Heart right ventricle (tissue), 16 donors: ENCODE measurements at regions not wholly inside any gene's neighbourhood (a gene's known extent, or its start where the extent isn't known, plus 50 kb on each side); places are given as distances from the start of the nearest gene placed in this dataset.
"Not testable (repeated sequence)": the region's sequence is repeated elsewhere in the genome, so short reads cannot be mapped to it uniquely, and the experiment has no call there.

ENCODE experiments used
- ATAC-seq, 8 donors: fragments of 200-7000 bp; cut with Tn5 transposase; one replicate each; pipeline ENCODE4 v1.9.1; 2020; ENCODE audit warnings: mild to moderate bottlenecking in 8 of 8, moderate library complexity in 8 of 8, moderate number of reproducible peaks in 1 of 8
- DNase-seq, 2 donors: peaks; one replicate each; pipeline ENCODE4 v3.0.0-alpha.2; 2020
- H3K27ac ChIP-seq, 10 donors: fragments of 200-600 bp; sonication (generic) in 2 of 10; one replicate each; pipeline versions ENCODE4 v1.5.0 to v1.8.0; 2020 to 2022; ENCODE audit warnings: mild to moderate bottlenecking in 3 of 10
- H3K27me3 ChIP-seq, 7 donors: fragments of 200-600 bp; one replicate each; pipeline ENCODE4 v1.8.0; 2021 to 2022; ENCODE audit warnings: mild to moderate bottlenecking in 2 of 7
- H3K36me3 ChIP-seq, 9 donors: fragments of 200-600 bp; sonication (generic) in 1 of 9; one replicate each; pipeline versions ENCODE4 v1.5.0 to v1.8.0; 2020 to 2022; ENCODE audit warnings: mild to moderate bottlenecking in 2 of 9
- H3K4me1 ChIP-seq, 9 donors: fragments of 200-600 bp; sonication (generic) in 1 of 9; one replicate each; pipeline versions ENCODE4 v1.5.0 to v1.8.0; 2020 to 2022; ENCODE audit warnings: mild to moderate bottlenecking in 4 of 9
- H3K4me3 ChIP-seq, 10 donors: fragments of 200-600 bp; sonication (generic) in 2 of 10; one replicate each; pipeline versions ENCODE4 v1.5.0 to v1.8.0; 2020 to 2022; ENCODE audit warnings: mild to moderate bottlenecking in 7 of 10, moderate library complexity in 2 of 10
- H3K9me3 ChIP-seq, 11 donors: fragments of 200-600 bp in 10 of 11; sonication (generic) in 2 of 11; one replicate each; pipeline versions ENCODE4 v1.5.0 to v1.8.0; 2013 to 2022; ENCODE audit warnings: mild to moderate bottlenecking in 2 of 11, control low read depth in 1 of 11, moderate library complexity in 1 of 11
- WGBS, 2 donors: extraction: QIAGEN DNeasy Blood & Tissue Kit; methylation state at CpG; one replicate each; pipeline ENCODE4 v1.1.7; 2013; ENCODE audit warnings: inconsistent platforms in 1 of 2; 5-methylcytosine and 5-hydroxymethylcytosine counted together
- intact Hi-C, 10 donors: fragments of 100-400 bp; cut with DNase I; formaldehyde crosslinking; loops; one replicate each; pipeline versions ENCODE4 v1.11.1 to v1.14.2; 2022
- TF ChIP-seq, protein P1 (sequence below), 9 donors: fragments of 200-600 bp; sonication (generic) in 2 of 9; IDR thresholded peaks; one replicate each; pipeline versions ENCODE4 v1.5.0 to v1.8.0; 2021 to 2022; ENCODE audit warnings: antibody characterized with exemption in 9 of 9, mild to moderate bottlenecking in 5 of 9, moderate library complexity in 1 of 9
- donor health status: Arrhythmogenic right ventricular cardiomyopathy.
- donor health status: ischemic (EF 13 %, LVEDD 7.1; RV severe dilation, severe dysfunction).
- donor health status: healthy with polysubstance abuse.
- donor health status: DM: no; HTN: yes; CAD: no.
- donor health status: DM: no; HTN: no; CAD: no.
- donor health status: ischemic (EF 25% LVEDD 6.9; RV normal size, moderate dysfunction).
- donor health status: ischemic (EF 25% LVEDD 5.7; RV mildly dilated, moderate dysfunction).
- donor health status: healthy.
- donor health status: DM: yes; HTN: yes; CAD: no.
- donor health status: Ischemic cardiomyopathy.
- donor health status: ischemic (EF 35%, LVEDD 5.7; RV mildly dilated, moderate dysfunction).
- donor health status: nonischemic (EF 11% LVEDD 7.7; RV severe dilation, severe dysfunction).
- donor health status: DM: yes; HTN: yes; CAD: no.
- donor health status: PGD.
- donor health status: ischemic (EF 29% LVEDD 5.4; RV normal size, mild dysfunction).
- donor health status: nonischemic (EF 23%, LVEDD 6.1; RV moderate dilation, normal function).

- intact Hi-C loops = loop anchor here in 1 of 10 donors (10.0 kb wide), 1 partner anchor 59 kb away; no protein-coding TSS in a partner anchor
- H3K4me1 ChIP-seq = peaks cover 0 to 3% (median 0%) of the 10 kb centered on the region in 9 donors
- TF ChIP-seq, protein P1, sequence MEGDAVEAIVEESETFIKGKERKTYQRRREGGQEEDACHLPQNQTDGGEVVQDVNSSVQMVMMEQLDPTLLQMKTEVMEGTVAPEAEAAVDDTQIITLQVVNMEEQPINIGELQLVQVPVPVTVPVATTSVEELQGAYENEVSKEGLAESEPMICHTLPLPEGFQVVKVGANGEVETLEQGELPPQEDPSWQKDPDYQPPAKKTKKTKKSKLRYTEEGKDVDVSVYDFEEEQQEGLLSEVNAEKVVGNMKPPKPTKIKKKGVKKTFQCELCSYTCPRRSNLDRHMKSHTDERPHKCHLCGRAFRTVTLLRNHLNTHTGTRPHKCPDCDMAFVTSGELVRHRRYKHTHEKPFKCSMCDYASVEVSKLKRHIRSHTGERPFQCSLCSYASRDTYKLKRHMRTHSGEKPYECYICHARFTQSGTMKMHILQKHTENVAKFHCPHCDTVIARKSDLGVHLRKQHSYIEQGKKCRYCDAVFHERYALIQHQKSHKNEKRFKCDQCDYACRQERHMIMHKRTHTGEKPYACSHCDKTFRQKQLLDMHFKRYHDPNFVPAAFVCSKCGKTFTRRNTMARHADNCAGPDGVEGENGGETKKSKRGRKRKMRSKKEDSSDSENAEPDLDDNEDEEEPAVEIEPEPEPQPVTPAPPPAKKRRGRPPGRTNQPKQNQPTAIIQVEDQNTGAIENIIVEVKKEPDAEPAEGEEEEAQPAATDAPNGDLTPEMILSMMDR (IDR thresholded peaks at IDR 0.05) = no peak
These were observed 146.4 kb upstream of the IVNS1ABP start for GRCh38 chr1:185463433-185463832.

DNA sequence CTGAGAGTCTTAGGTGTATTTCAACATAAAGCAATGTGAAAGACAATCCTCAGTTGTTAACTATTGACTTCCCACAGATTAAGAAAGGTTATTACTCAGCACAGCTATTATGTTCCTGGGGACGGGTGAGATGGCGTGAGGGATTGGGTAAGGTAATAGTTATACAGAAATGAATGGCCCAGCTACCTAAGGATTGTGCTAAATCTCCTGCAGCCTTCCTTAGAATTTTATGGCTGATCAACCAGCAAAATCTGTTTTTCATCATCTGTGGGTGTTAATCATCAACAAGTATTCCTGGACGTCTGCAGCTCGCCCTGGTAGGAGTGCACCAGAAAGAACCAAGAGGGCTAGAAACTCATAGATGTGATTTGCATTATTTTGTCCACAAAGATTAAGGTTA, 146.0 kb upstream of the IVNS1ABP start:
- no peaks in the 10 kb centered on the region for H3K36me3 ChIP-seq
- H3K27ac ChIP-seq = no peak overlapping the region
- no peak for ATAC-seq
- peaks cover 0 to 3% (median 0%) of the 10 kb centered on the region in 9 donors for H3K4me1 ChIP-seq
- 83 to 85% methylated on average over 4 of the region's 4 CpGs for WGBS, 2 donors
- DNase-seq = no peak
- no peak overlapping the region for H3K4me3 ChIP-seq
- intact Hi-C loops = loop anchor here in 1 of 10 donors (10.0 kb wide), 1 partner anchor 58 kb away; no protein-coding TSS in a partner anchor
- H3K27me3 ChIP-seq = no peaks in the 10 kb centered on the region
- TF ChIP-seq, protein P1 (IDR thresholded peaks at IDR 0.05) = no peak
- peaks cover 0 to 5% (median 0%) of the 10 kb centered on the region in 11 donors for H3K9me3 ChIP-seq

More at GRCh38 chr1:185463433-185463832, 146.4 kb upstream of the IVNS1ABP start:
- 73 to 88% methylated on average over 3 of the region's 3 CpGs for WGBS, 2 donors
- Histone ChIP-seq H3K27me3 (no peaks in the 10 kb centered on the region), H3K4me3 (no peak overlapping the region), H3K27ac (no peak overlapping the region), H3K9me3 (peaks cover 0 to 5% (median 0%) of the 10 kb centered on the region in 11 donors), H3K36me3 (no peaks in the 10 kb centered on the region)
- ATAC-seq (no peak), DNase-seq (no peak)

GRCh38 chr1:185460723-185461122, 143.7 kb upstream of the IVNS1ABP start:
- not testable (repeated sequence) for ATAC-seq, H3K27me3 ChIP-seq, H3K36me3 ChIP-seq, H3K4me3 ChIP-seq, H3K27ac ChIP-seq, DNase-seq, H3K9me3 ChIP-seq, H3K4me1 ChIP-seq
- intact Hi-C loops = loop anchor here in 1 of 10 donors (10.0 kb wide), 1 partner anchor 56 kb away; no protein-coding TSS in a partner anchor
- 97 to 100% methylated on average over 4 of the region's 4 CpGs for WGBS, 2 donors

DNA sequence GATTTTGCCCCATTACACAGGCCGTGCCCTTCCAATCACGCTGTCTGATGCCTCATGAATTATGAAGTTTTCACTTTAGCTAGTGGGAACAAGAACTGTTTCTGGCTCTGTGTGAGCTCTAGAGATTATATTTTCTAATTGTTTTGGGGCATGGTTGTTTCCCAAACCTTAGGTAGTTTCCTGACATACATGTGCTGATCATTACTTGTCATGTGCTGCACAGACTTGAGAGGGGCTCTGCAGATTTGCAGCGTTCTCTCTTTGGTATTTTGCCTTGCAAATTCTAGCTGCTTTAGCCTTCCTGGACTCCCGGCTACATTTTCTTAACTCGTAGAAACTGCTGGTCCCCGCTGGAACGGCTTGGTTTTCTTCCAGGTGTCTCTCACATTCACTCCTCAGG, 142.1 kb upstream of the IVNS1ABP start:
- TF ChIP-seq, protein P1 (IDR thresholded peaks at IDR 0.05) = no peak
- no peak for DNase-seq
- H3K27ac ChIP-seq = no peak overlapping the region
- no peaks in the 10 kb centered on the region for H3K4me1 ChIP-seq
- H3K4me3 ChIP-seq = no peak overlapping the region
- no peak for ATAC-seq
- WGBS, 2 donors = 92 to 94% methylated on average over 7 of the region's 7 CpGs
- H3K36me3 ChIP-seq = no peaks in the 10 kb centered on the region
- intact Hi-C loops = no loop called here
- H3K27me3 ChIP-seq = no peaks in the 10 kb centered on the region
- peaks cover 0 to 5% (median 0%) of the 10 kb centered on the region in 11 donors for H3K9me3 ChIP-seq

- ATAC-seq = no peak
- no peak overlapping the region for H3K4me3 ChIP-seq
- H3K9me3 ChIP-seq = peaks cover 0 to 5% (median 0%) of the 10 kb centered on the region in 11 donors
- H3K27me3 ChIP-seq = no peaks in the 10 kb centered on the region
- H3K4me1 ChIP-seq = no peaks in the 10 kb centered on the region
- TF ChIP-seq, protein P1 (IDR thresholded peaks at IDR 0.05) = no peak
- H3K36me3 ChIP-seq = no peaks in the 10 kb centered on the region
- no peak for DNase-seq
- H3K27ac ChIP-seq = no peak overlapping the region
- 88 to 96% methylated on average over 2 of the region's 2 CpGs for WGBS, 2 donors
- intact Hi-C loops = no loop called here
These were observed 141.6 kb upstream of the IVNS1ABP start for GRCh38 chr1:185458670-185459069.
